Activated CD4-positive, alpha-beta T cell treated with anti-CD3 and anti-CD28 coated beads for 4 hours (primary cell): ENCODE measurements at regions not wholly inside any gene's neighbourhood (a gene's known extent, or its start where the extent isn't known, plus 50 kb on each side); places are given as distances from the start of the nearest gene placed in this dataset.

ENCODE experiments used
- DNase-seq, 2 donors: peaks; one replicate each; pipeline ENCODE4 v3.0.0-alpha.2; 2020

- no peak for DNase-seq
Observed at GRCh38 chr3:116767726-116768125, 58.1 kb downstream of the TUSC7 start.

GRCh38 chr3:116770815-116771450, 61.4 kb downstream of the TUSC7 start:
- no peak for DNase-seq

- DNase-seq, result no peak
Observed at GRCh38 chr3:116776880-116777785, 67.6 kb downstream of the TUSC7 start.

- DNase-seq, result no peak
Observed at GRCh38 chr3:116785226-116785625, 75.6 kb downstream of the TUSC7 start.

- no peak for DNase-seq
Observed at GRCh38 chr3:116802651-116803050, 93.1 kb downstream of the TUSC7 start.

- DNase-seq, result no peak
Observed at GRCh38 chr3:116806351-116806750, 96.8 kb downstream of the TUSC7 start.

GRCh38 chr3:116808725-116809124, 99.1 kb downstream of the TUSC7 start:
- DNase-seq, result no peak

- DNase-seq, result no peak
Observed at GRCh38 chr3:116809208-116809607, 99.6 kb downstream of the TUSC7 start.

- no peak for DNase-seq
Observed at GRCh38 chr3:116811754-116812153, 102.2 kb downstream of the TUSC7 start.

GRCh38 chr3:116812949-116813348, 103.4 kb downstream of the TUSC7 start:
- no peak for DNase-seq

- no peak for DNase-seq
Observed at GRCh38 chr3:116815321-116815720, 105.7 kb downstream of the TUSC7 start.

GRCh38 chr3:116815831-116816588, 106.4 kb downstream of the TUSC7 start:
- no peak for DNase-seq

GRCh38 chr3:116821371-116821770, 111.8 kb downstream of the TUSC7 start:
- DNase-seq, result no peak

GRCh38 chr3:116824208-116824607, 114.6 kb downstream of the TUSC7 start:
- no peak for DNase-seq

- DNase-seq, result no peak
Observed at GRCh38 chr3:116833202-116833601, 123.6 kb downstream of the TUSC7 start.

GRCh38 chr3:116834816-116835215, 125.2 kb downstream of the TUSC7 start:
- DNase-seq, result no peak

GRCh38 chr3:116835658-116836057, 126.1 kb downstream of the TUSC7 start:
- DNase-seq, result no peak

- no peak for DNase-seq
Observed at GRCh38 chr3:116836286-116836685, 126.7 kb downstream of the TUSC7 start.

- no peak for DNase-seq
Observed at GRCh38 chr3:116837483-116837882, 127.9 kb downstream of the TUSC7 start.

- DNase-seq, result no peak
Observed at GRCh38 chr3:116841003-116841735, 131.6 kb downstream of the TUSC7 start.

GRCh38 chr3:116842254-116842957, 132.8 kb downstream of the TUSC7 start:
- no peak for DNase-seq

GRCh38 chr3:116848248-116848829, 138.8 kb downstream of the TUSC7 start:
- DNase-seq, result no peak
